SW480 (cell line): ENCODE measurements at regions not wholly inside any gene's neighbourhood (a gene's known extent, or its start where the extent isn't known, plus 50 kb on each side); places are given as distances from the start of the nearest gene placed in this dataset.

Source experiments
- DNase-seq: peaks from one replicate; pipeline ENCODE4 v3.0.0-alpha.2; 2016; ENCODE audit warnings: low spot score

GRCh38 chr2:237244976-237245646, 159.4 kb downstream of the COPS8 start:
- no peak for DNase-seq

GRCh38 chr2:237250599-237250998, 163.4 kb downstream of the COL6A3 start:
- DNase-seq, result no peak

- DNase-seq, result no peak
These were observed 162.0 kb downstream of the COL6A3 start for GRCh38 chr2:237251986-237252385.

DNA sequence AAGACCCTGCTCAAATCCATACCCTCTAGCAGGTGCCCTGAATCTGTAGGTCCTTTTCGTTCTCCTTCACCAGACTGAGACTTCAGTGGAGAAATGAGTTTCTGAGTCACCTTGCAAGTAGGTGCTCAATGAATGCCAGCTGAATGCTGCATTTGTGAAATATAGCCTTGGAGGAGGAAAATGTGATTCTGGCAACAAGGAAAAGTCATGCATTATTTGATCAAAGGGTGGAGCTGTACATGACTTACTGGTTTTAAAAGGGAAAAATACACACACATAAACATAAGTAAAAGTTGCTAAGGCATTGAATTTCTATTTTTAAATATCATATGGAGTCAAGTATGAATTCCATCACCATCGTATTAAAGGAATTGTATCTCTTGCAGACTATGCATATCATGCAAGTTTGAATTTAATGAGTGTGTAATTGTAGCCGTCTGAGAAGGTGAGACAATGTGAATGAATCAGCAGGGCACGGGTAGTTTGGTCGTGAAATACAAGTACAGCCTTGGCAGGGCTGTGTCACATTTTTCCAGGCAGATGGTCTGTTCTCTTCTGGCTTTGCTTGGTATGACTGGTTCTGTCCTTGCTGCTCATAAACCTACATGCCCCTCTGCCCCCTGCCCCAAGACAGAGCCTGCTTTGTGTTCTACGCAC, 160.8 kb downstream of the COL6A3 start:
- DNase-seq, result no peak

GRCh38 chr2:237254369-237254861, 159.5 kb downstream of the COL6A3 start:
- no peak for DNase-seq

GRCh38 chr2:237254911-237255578, 158.9 kb downstream of the COL6A3 start:
- DNase-seq, result peak; percentile 33

GRCh38 chr2:237256887-237257286, 157.1 kb downstream of the COL6A3 start:
- DNase-seq, result no peak

- no peak for DNase-seq
These were observed 156.5 kb downstream of the COL6A3 start for GRCh38 chr2:237257471-237257951.

DNA sequence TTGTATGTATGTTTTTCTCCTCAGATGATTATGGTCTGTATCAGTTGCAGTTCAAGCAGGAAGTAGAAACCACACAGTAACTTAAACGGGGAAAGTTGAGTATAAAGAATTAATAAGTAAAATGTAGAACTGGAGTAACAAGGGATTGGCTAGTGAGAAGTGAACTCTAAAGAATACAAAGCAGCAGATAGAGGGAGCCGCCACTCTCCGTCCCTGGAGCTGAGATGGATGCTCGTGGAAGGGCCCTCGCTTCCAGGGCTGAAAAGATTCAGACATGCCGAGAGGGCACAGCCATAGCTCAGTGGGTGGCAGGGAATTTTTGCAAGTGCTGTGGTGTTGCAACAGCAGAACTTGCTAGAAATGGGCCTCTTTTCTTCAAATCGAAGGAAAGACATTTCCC, 155.8 kb downstream of the COL6A3 start:
- DNase-seq, result no peak

DNA sequence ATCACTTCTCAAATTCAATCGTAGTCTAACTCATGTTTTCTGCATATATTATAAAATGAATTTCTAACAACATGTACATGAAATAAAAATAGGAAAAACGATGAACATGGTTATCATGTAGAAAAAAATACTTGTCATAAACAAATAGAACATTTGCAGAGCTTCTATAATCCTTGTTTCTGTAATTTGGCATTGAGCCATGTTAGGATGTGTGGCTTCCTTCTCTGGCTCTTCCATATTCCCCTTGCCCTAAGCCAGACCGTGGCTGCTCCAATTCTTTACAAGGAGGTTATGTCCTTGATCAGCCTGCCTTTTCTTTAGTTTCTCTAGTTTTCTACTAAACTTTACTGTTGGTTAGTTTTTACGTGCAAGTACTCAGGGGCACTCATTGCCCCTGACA, 155.3 kb downstream of the COL6A3 start:
- DNase-seq, result no peak

GRCh38 chr2:237259201-237259600, 154.8 kb downstream of the COL6A3 start:
- DNase-seq, result no peak

DNA sequence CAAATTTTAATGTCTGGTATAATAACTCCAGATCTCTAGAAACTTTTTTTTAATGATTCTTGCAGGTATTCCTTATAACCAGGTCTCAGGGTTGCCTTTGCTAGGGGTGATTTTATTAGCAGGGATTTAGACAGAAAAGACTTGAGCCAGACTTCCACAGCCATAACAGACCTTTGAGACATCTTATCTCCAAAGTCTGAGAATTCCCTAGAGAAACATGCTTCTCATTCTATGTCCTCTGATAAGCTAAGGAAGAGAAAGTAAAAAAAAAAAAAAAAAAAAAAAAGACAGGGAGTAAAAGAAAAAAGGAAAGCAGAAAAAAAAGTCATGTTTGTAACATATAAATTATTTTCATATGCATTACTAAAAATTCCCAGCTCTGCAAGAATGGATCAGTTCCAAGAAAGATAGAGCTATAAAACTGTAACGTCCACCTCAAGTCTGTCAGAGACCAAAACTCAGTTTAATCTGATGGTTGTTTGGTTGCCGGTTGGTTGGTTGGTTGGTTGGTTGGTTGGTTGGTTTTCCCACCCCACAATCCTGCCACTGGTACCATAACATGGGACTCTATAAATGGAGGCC, 153.8 kb downstream of the COL6A3 start:
- no peak for DNase-seq

DNA sequence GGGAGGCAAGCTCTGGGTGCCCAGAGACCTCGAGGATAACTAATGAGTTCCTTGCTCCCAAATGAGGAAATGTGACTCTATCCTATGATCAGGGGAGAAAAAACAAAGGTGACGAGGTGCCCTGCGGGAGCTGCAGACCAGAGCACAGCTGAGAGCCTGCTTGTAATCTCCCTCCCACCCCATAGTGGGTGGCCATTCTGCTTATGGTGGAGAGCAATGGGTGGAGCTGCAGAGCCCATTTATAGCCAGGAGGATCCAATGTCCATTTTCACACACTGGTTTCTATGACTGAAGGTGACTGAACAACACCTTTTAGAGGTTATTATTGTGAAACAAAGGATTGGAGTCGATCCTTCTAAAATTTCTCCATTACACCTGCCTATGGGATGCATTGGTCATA, 153.3 kb downstream of the COL6A3 start:
- no peak for DNase-seq

DNA sequence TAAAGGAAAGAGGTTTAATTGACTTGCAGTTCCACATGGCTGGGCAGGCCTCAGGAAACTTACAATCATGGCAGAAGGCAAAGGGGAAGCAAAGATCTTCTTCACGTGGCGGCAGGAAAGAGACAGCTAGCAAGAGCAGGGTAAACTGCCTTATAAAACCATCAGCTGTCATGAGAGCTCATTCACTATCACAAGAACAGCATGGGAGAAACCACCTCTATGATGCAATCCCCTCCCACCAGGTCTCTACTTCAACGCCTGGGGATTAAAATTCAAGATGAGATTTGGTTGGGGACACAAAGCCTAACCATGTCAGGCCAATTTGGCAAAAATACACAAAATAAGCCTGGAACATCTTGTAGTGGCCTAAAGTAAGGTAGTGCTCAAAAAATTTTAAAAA, 152.6 kb downstream of the COL6A3 start:
- DNase-seq, result no peak

DNA sequence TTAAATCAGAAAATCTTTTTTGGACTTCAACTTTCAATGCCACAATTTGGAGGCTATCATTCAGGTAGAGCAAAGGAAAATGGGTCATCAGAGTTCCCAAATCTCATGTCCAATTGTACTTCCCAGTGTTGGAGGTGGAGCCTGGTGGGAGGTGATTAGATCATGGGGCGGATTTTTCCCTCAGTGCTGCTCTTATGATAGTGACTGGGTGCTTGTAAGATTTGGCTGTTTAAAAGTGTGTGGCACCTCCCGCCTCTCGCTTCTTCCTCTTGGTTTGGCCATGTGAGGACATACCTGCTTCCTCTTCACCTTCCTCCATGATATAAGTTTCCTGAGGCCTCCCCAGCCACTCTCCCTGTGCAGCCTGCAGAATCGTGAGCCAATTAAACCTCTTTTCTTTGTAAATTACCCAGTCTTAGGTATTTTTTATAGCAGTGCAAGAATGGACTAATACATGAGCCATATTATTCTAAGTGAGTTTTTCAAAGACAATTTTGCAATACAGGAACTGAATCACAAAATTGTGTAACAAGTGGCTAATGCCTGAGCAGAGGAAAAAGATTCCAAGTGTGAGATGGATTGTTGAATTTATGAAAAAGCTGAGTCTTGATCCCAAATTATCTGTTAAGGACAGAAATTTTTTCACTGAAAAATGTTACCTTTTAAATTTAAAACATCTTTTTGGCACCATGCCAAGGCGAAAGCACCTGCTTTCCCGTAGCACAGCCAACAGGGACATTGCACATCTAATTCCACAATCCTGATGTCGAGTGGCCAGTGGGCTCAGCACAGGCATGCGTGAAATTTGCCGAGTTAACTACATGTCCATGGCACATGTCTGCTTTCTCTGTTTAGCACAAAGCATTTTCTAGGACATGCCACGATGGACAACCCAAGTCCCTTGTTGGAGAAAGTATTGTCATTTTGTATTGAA, 150.9 kb downstream of the COL6A3 start:
- DNase-seq, result no peak

DNA sequence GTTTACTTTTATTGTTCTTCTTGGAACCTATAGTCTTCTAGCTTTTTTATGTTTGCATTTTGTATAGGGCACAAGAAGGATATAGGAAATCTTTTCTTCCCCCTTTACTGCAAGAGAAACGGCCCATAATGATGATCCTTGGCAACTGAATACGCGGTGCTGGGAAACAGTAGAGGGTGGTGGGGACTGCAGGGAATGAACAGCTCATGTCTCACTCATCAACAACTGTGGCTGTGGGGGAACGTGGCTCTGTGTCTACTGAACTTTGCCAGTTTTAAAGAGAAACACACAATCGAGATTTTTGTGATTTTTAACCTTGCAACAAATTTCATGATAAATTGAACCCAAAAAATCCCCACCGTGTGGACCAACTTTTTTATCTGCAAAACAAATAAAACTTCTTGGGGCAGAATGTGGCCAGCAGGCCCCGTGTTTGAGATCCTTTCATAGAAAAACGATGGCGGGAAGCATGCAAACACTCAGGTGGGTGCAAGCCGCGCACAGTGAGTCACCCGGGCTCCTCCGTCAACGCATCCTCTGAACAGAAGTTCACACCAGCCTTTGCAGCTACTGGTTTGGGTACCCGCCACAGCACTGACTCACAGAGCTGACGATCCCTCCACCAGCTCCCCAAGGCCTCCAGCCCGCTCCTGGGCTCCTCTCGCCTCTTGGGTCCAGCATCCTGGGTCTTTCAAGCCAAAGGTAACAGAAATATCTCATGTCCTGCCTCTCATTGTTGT, 149.3 kb downstream of the COL6A3 start:
- no peak for DNase-seq

GRCh38 chr2:237268004-237268708, 145.8 kb downstream of the COL6A3 start:
- no peak for DNase-seq

- DNase-seq, result no peak
These were observed 144.7 kb downstream of the COL6A3 start for GRCh38 chr2:237269138-237269875.

DNA sequence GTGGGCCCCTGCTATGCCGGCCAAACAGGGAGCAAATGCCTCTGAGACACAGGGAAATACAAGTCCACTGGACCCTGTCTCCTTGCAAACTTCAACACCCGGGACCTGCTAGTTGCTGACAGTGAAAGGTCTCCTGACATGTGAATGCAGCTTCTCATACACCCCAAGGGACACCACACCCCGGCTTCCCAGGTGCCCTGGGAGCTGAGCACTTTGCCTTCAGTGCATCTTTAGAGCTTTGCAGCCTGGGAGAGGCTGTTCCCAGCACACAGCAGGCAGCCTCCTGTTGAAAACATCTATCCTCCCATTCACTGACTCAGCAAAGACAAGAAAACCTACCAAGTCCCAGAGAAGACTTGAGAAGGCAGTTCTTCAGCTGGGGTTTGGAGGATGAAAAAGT, 143.4 kb downstream of the COL6A3 start:
- DNase-seq, result no peak
